ENCODE measurements at regions not wholly inside any gene's neighbourhood (a gene's known extent, or its start where the extent isn't known, plus 50 kb on each side); places are given as distances from the start of the nearest gene placed in this dataset.

DNA sequence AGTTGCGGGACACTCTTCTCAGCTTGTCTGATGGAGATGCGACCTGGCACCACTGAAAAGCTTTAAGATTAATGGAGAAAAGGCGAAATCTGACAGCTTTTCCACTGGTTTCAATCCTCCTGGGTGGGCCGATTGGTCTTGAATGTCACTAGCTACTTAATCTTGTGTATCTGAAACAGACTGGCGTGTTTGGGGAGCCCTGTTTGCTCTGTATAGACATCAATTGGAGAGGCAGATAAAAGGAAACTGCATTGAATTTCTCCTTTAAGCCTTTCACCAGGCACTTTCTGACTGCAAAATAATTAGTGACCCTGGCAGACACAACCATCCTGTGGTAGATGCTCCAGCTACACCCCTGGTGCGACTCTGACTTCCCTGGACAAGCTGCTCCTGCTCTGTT lies 224.2 kb downstream of the NDUFS4 start:
- H3K4me1 ChIP-seq (ENCODE audit: low read length) = peaks cover 6% of the 10 kb centered on the region
- no peaks in the 10 kb centered on the region for H3F3A ChIP-seq (ENCODE audit: insufficient read depth, low read length)
- no peak overlapping the region for H3K4me2 ChIP-seq (ENCODE audit: low read depth, low read length)
- no peak overlapping the region for H2AFZ ChIP-seq (ENCODE audit: low read length)
- no peak for DNase-seq
- no peaks in the 10 kb centered on the region for H3K9me2 ChIP-seq (replicated peaks; ENCODE audit: insufficient read depth, low read length)
- H3K9ac ChIP-seq (ENCODE audit: low read length) = no peak overlapping the region
- no peak overlapping the region for H3K27ac ChIP-seq (ENCODE audit: low read length)
- H3K4me3 ChIP-seq (ENCODE audit: low read length) = no peak overlapping the region
- TF ChIP-seq EZH2 (optimal IDR thresholded peaks at IDR 0.05; ENCODE audit: low read depth, low read length) (no peak), EZH2phosphoT487 (IDR thresholded peaks at IDR 0.05; ENCODE audit: low read length) (no peak)
- TF ChIP-seq, protein P1, sequence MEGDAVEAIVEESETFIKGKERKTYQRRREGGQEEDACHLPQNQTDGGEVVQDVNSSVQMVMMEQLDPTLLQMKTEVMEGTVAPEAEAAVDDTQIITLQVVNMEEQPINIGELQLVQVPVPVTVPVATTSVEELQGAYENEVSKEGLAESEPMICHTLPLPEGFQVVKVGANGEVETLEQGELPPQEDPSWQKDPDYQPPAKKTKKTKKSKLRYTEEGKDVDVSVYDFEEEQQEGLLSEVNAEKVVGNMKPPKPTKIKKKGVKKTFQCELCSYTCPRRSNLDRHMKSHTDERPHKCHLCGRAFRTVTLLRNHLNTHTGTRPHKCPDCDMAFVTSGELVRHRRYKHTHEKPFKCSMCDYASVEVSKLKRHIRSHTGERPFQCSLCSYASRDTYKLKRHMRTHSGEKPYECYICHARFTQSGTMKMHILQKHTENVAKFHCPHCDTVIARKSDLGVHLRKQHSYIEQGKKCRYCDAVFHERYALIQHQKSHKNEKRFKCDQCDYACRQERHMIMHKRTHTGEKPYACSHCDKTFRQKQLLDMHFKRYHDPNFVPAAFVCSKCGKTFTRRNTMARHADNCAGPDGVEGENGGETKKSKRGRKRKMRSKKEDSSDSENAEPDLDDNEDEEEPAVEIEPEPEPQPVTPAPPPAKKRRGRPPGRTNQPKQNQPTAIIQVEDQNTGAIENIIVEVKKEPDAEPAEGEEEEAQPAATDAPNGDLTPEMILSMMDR (IDR thresholded peaks at IDR 0.05; ENCODE audit: low read length) = no peak
- no peaks in the 10 kb centered on the region for H3K36me3 ChIP-seq (replicated peaks; ENCODE audit: insufficient read depth, low read length)
- H3K9me3 ChIP-seq (replicated peaks; ENCODE audit: insufficient read depth, low read length) = no peaks in the 10 kb centered on the region
- no peaks in the 10 kb centered on the region for H3K79me2 ChIP-seq (ENCODE audit: low read length)
- H4K20me1 ChIP-seq (ENCODE audit: insufficient read depth, low read length) = no peaks in the 10 kb centered on the region
- H3K27me3 ChIP-seq (replicated peaks; ENCODE audit: insufficient read depth, low read length) = no peaks in the 10 kb centered on the region

- Histone ChIP-seq H3K36me3 (replicated peaks; ENCODE audit: insufficient read depth, low read length) (no peaks in the 10 kb centered on the region), H3K9me2 (replicated peaks; ENCODE audit: insufficient read depth, low read length) (no peaks in the 10 kb centered on the region), H4K20me1 (ENCODE audit: insufficient read depth, low read length) (no peaks in the 10 kb centered on the region), H3K9ac (ENCODE audit: low read length) (no peak overlapping the region), H3K4me1 (ENCODE audit: low read length) (no peaks in the 10 kb centered on the region), H3F3A (ENCODE audit: insufficient read depth, low read length) (no peaks in the 10 kb centered on the region), H3K27me3 (replicated peaks; ENCODE audit: insufficient read depth, low read length) (no peaks in the 10 kb centered on the region), H3K4me2 (ENCODE audit: low read depth, low read length) (no peak overlapping the region), H3K27ac (ENCODE audit: low read length) (no peak overlapping the region), H3K9me3 (replicated peaks; ENCODE audit: insufficient read depth, low read length) (no peaks in the 10 kb centered on the region), H2AFZ (ENCODE audit: low read length) (no peak overlapping the region), H3K4me3 (ENCODE audit: low read length) (no peak overlapping the region), H3K79me2 (ENCODE audit: low read length) (no peaks in the 10 kb centered on the region)
- TF ChIP-seq EZH2phosphoT487 (IDR thresholded peaks at IDR 0.05; ENCODE audit: low read length) (no peak), EZH2 (optimal IDR thresholded peaks at IDR 0.05; ENCODE audit: low read depth, low read length) (no peak)
- TF ChIP-seq, protein P1 (IDR thresholded peaks at IDR 0.05; ENCODE audit: low read length) = no peak
- no peak for DNase-seq
Measured at GRCh38 chr5:53785924-53786323, 225.5 kb downstream of the NDUFS4 start.

DNA sequence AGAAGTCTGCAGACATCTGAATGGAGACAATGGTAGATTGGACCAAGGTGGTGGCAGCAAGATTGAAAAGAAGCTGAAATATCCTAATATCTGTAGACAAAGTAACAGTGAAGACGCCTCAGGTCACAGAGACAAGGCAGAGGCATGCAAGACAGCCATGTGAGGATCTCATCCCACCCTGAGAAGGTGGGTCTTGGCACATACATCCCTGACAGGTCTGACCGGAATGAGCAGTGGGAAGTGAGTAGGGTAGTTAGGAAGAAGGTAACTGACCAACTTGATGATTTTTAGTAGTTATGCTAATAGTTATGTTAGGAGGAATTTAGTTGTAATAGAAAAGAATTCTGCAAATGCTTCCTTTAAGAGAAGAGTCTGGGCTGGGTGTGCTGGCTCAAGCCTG lies 229.6 kb downstream of the NDUFS4 start:
- Histone ChIP-seq H3K9me2 (replicated peaks; ENCODE audit: insufficient read depth, low read length) (no peaks in the 10 kb centered on the region), H4K20me1 (ENCODE audit: insufficient read depth, low read length) (no peaks in the 10 kb centered on the region), H3K27ac (ENCODE audit: low read length) (no peak overlapping the region), H3K27me3 (replicated peaks; ENCODE audit: insufficient read depth, low read length) (no peaks in the 10 kb centered on the region), H3K9me3 (replicated peaks; ENCODE audit: insufficient read depth, low read length) (no peaks in the 10 kb centered on the region), H3K36me3 (replicated peaks; ENCODE audit: insufficient read depth, low read length) (no peaks in the 10 kb centered on the region), H3K4me1 (ENCODE audit: low read length) (no peaks in the 10 kb centered on the region), H2AFZ (ENCODE audit: low read length) (no peak overlapping the region), H3K4me2 (ENCODE audit: low read depth, low read length) (no peak overlapping the region), H3K79me2 (ENCODE audit: low read length) (no peaks in the 10 kb centered on the region), H3K4me3 (ENCODE audit: low read length) (no peak overlapping the region), H3K9ac (ENCODE audit: low read length) (no peak overlapping the region), H3F3A (ENCODE audit: insufficient read depth, low read length) (no peaks in the 10 kb centered on the region)
- no peak for DNase-seq
- TF ChIP-seq EZH2 (optimal IDR thresholded peaks at IDR 0.05; ENCODE audit: low read depth, low read length) (no peak), EZH2phosphoT487 (IDR thresholded peaks at IDR 0.05; ENCODE audit: low read length) (no peak)
- TF ChIP-seq, protein P1 (IDR thresholded peaks at IDR 0.05; ENCODE audit: low read length) = no peak
